Astrocyte of the cerebellum (primary cell): ENCODE measurements at regions not wholly inside any gene's neighbourhood (a gene's known extent, or its start where the extent isn't known, plus 50 kb on each side); places are given as distances from the start of the nearest gene placed in this dataset.

Experiments
- DNase-seq: peaks from one replicate; pipeline ENCODE4 v3.0.0-alpha.2; 2011; ENCODE audit warnings: low read depth
- H3K4me3 ChIP-seq: 2 replicates; pipeline ENCODE4 v1.5.1; 2011; ENCODE audit warnings: mild to moderate bottlenecking, low read depth, low read length, moderate library complexity
- in situ Hi-C: cut with HindIII; loops from 2 replicates; pipeline ENCODE4 v1.10.0; 2017; ENCODE audit warnings: low sequenced_read_pairs
- TF ChIP-seq, protein P1 (sequence below): IDR thresholded peaks from 2 replicates; pipeline ENCODE4 v1.5.1; 2012; ENCODE audit warnings: low read length, low read depth, moderate library complexity, mild to moderate bottlenecking; ENCODE audit errors: missing control alignments

GRCh38 chr12:127334912-127335644 lies 931.9 kb upstream of the TMEM132C start:
- TF ChIP-seq, protein P1, sequence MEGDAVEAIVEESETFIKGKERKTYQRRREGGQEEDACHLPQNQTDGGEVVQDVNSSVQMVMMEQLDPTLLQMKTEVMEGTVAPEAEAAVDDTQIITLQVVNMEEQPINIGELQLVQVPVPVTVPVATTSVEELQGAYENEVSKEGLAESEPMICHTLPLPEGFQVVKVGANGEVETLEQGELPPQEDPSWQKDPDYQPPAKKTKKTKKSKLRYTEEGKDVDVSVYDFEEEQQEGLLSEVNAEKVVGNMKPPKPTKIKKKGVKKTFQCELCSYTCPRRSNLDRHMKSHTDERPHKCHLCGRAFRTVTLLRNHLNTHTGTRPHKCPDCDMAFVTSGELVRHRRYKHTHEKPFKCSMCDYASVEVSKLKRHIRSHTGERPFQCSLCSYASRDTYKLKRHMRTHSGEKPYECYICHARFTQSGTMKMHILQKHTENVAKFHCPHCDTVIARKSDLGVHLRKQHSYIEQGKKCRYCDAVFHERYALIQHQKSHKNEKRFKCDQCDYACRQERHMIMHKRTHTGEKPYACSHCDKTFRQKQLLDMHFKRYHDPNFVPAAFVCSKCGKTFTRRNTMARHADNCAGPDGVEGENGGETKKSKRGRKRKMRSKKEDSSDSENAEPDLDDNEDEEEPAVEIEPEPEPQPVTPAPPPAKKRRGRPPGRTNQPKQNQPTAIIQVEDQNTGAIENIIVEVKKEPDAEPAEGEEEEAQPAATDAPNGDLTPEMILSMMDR, result no peak
- no peak for DNase-seq
- H3K4me3 ChIP-seq, result no peak overlapping the region
- in situ Hi-C loops, result no loop called here

GRCh38 chr12:127336416-127336815 lies 930.6 kb upstream of the TMEM132C start:
- TF ChIP-seq, protein P1, result no peak
- in situ Hi-C loops, result no loop called here
- no peak for DNase-seq
- no peak overlapping the region for H3K4me3 ChIP-seq

- in situ Hi-C loops, result no loop called here
- DNase-seq, result no peak
- TF ChIP-seq, protein P1, result no peak
- no peak overlapping the region for H3K4me3 ChIP-seq
Observed at GRCh38 chr12:127339065-127339464, 927.9 kb upstream of the TMEM132C start.

GRCh38 chr12:127340381-127340780 lies 926.6 kb upstream of the TMEM132C start:
- in situ Hi-C loops, result no loop called here
- DNase-seq, result no peak
- no peak overlapping the region for H3K4me3 ChIP-seq
- TF ChIP-seq, protein P1, result no peak

DNA sequence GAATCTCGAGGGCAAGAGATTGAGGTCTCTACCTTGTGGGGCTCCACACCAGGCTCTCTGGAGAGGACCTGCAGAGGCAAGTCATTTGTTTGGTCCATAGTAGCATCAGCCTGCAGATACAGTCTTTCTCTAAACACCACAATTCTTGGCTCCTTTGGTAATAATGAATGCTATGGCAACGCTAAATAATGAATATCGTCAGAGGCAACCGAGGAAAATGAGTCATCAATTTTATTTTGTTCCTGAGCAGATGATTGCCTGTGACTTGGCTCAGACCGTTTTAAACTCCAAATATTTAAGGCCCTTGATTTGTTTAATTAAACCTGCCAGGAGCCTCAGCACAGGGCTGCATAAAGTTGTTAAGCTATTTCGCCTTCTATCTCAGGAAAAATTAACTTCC lies 924.1 kb upstream of the TMEM132C start:
- H3K4me3 ChIP-seq, result no peak overlapping the region
- in situ Hi-C loops, result no loop called here
- peak; percentile 1 for DNase-seq
- TF ChIP-seq, protein P1, result no peak

- TF ChIP-seq, protein P1, result no peak
- in situ Hi-C loops, result no loop called here
- H3K4me3 ChIP-seq, result no peak overlapping the region
Observed at GRCh38 chr12:127343940-127344339, 923.0 kb upstream of the TMEM132C start.

More at GRCh38 chr12:127343940-127344339, 923.0 kb upstream of the TMEM132C start:
- peak; percentile 3 for DNase-seq
